Fibroblast of lung (primary cell): ENCODE measurements at regions not wholly inside any gene's neighbourhood (a gene's known extent, or its start where the extent isn't known, plus 50 kb on each side); places are given as distances from the start of the nearest gene placed in this dataset.

Experiments
- DNase-seq, 2 donors: peaks; one replicate each; pipeline versions ENCODE4 v3.0.0 to v3.0.0-alpha.2; 2010; ENCODE audit warnings: low read depth in 2 of 2
- H2AFZ ChIP-seq: 2 replicates; pipeline ENCODE4 v1.5.1; 2012; ENCODE audit warnings: low read length, control low read depth, inconsistent platforms
- H3K27ac ChIP-seq: 2 replicates; pipeline ENCODE4 v1.5.1; 2011; ENCODE audit warnings: low read length, control low read depth; ENCODE audit not compliant: insufficient read depth
- H3K27me3 ChIP-seq: 2 replicates; pipeline ENCODE4 v1.5.1; 2011; ENCODE audit warnings: mild to moderate bottlenecking, low read length; ENCODE audit not compliant: control insufficient read depth, insufficient read depth
- H3K36me3 ChIP-seq: 2 replicates; pipeline ENCODE4 v1.5.1; 2011; ENCODE audit warnings: low read length; ENCODE audit not compliant: control insufficient read depth, insufficient read depth
- H3K4me1 ChIP-seq: 2 replicates; pipeline ENCODE4 v1.5.1; 2011; ENCODE audit warnings: low read length; ENCODE audit not compliant: control insufficient read depth, insufficient read depth; ENCODE audit errors: extremely low read depth
- H3K4me2 ChIP-seq: 2 replicates; pipeline ENCODE4 v1.5.1; 2011; ENCODE audit warnings: low read length, control low read depth; ENCODE audit not compliant: insufficient read depth; ENCODE audit errors: extremely low read depth
- H3K4me3 ChIP-seq, 4 experiments: fragments of 200-600 bp in 1 of 4; sonication (generic) in 1 of 4; replicated peaks in 1 of 4; 2 replicates each; pipeline ENCODE4 v1.5.1; 2011 to 2016; ENCODE audit warnings: low read length in 4 of 4, low read depth in 3 of 4, mild to moderate bottlenecking in 3 of 4, control low read depth in 2 of 4, inconsistent platforms in 1 of 4, mixed read lengths in 1 of 4; ENCODE audit not compliant: insufficient read depth in 1 of 4; ENCODE audit errors: control extremely low read depth in 1 of 4
- H3K79me2 ChIP-seq: 2 replicates; pipeline ENCODE4 v1.5.1; 2012; ENCODE audit warnings: mild to moderate bottlenecking, low read length, inconsistent platforms; ENCODE audit not compliant: control insufficient read depth, insufficient read depth
- H3K9ac ChIP-seq: 2 replicates; pipeline ENCODE4 v1.5.1; 2011; ENCODE audit warnings: mild to moderate bottlenecking, low read length, control low read depth; ENCODE audit not compliant: insufficient read depth
- H3K9me3 ChIP-seq: 2 replicates; pipeline ENCODE4 v1.5.1; 2012; ENCODE audit warnings: low read depth, low read length; ENCODE audit not compliant: control insufficient read depth, insufficient read depth
- H4K20me1 ChIP-seq: 2 replicates; pipeline ENCODE4 v1.5.1; 2011; ENCODE audit warnings: low read length; ENCODE audit not compliant: control insufficient read depth, insufficient read depth; ENCODE audit errors: extremely low read depth
- CTCF ChIP-seq, 2 donors: IDR thresholded peaks in 1 of 2; conservative IDR thresholded peaks in 1 of 2; 1 replicate in 1 of 2; 2 replicates in 1 of 2; pipeline ENCODE4 v1.5.1; 2011 to 2012; ENCODE audit warnings: low read length in 2 of 2, control low read depth in 1 of 2, inconsistent platforms in 1 of 2, low read depth in 1 of 2, mild to moderate bottlenecking in 1 of 2
- EZH2 ChIP-seq: IDR thresholded peaks from 2 replicates; pipeline ENCODE4 v1.5.1; 2012; ENCODE audit warnings: low read length, control low read depth, mild to moderate bottlenecking; ENCODE audit errors: missing control alignments

DNA sequence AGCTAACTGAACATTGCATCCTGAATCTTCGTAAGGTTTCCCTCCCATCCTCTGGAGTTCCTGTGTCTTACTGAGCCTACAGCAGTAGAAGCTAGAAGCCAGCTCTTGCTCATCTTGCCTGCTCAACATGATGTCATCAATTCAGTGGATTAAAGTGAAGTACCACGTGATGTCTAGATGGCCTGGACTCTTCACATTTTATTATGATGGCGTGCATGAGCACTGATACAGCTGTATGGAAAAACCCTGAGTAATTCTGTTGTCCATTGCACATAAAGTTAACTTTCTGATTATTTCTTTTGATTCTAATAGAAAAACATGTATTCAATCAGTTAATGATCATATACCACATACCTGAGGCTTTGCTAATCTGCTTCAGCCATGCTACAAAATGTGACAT is 2387.7 kb upstream of the TENM3 start:
- peak in 1 of 2 donors; percentile 2 for DNase-seq
- no peaks in the 10 kb centered on the region for H3K36me3 ChIP-seq
- H3K79me2 ChIP-seq = no peaks in the 10 kb centered on the region

DNA sequence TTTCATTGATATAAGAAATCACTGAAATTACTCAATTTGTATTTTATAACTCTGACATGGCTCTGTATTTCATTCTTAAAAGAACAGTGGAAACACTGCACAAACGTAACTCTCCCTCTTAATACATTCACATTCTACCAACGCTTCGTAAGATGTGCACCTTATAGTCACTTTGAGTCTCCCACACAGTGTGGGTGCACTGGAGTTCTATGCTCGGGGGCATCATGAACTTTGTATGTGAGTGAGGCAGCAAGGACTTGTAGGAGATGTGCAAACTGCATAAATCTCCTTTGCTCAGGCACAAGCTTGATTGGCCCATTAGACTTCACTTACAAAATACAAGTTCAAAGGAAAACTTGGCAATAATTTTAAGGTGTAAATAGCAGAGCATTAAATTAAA is 2385.0 kb upstream of the TENM3 start:
- no peaks in the 10 kb centered on the region for H3K4me1 ChIP-seq
- no peaks in the 10 kb centered on the region for H4K20me1 ChIP-seq
- H3K27ac ChIP-seq = no peak overlapping the region
- H2AFZ ChIP-seq = no peak overlapping the region
- no peaks in the 10 kb centered on the region for H3K36me3 ChIP-seq
- no peaks in the 10 kb centered on the region for H3K27me3 ChIP-seq
- no peak for DNase-seq
- TF ChIP-seq EZH2 (no peak), CTCF (conservative IDR thresholded peaks at IDR 0.05 in 1 of 2, IDR thresholded peaks at IDR 0.05 in 1 of 2; ENCODE audit: low read depth in 1 of 2, low read length in 2 of 2) (no peak)
- H3K9me3 ChIP-seq = no peaks in the 10 kb centered on the region
- H3K4me3 ChIP-seq = no peak overlapping the region
- H3K79me2 ChIP-seq = no peaks in the 10 kb centered on the region
- no peak overlapping the region for H3K9ac ChIP-seq
- no peak overlapping the region for H3K4me2 ChIP-seq

More for the DNA sequence above, 2387.7 kb upstream of the TENM3 start:
- Histone ChIP-seq H3K4me2 (no peak overlapping the region), H3K4me1 (no peaks in the 10 kb centered on the region), H3K27ac (no peak overlapping the region), H3K9ac (no peak overlapping the region), H3K9me3 (no peaks in the 10 kb centered on the region), H3K27me3 (no peaks in the 10 kb centered on the region), H4K20me1 (no peaks in the 10 kb centered on the region), H3K4me3 (no peak overlapping the region), H2AFZ (no peak overlapping the region)
- TF ChIP-seq CTCF (conservative IDR thresholded peaks at IDR 0.05 in 1 of 2, IDR thresholded peaks at IDR 0.05 in 1 of 2; ENCODE audit: low read depth in 1 of 2, low read length in 2 of 2) (no peak), EZH2 (no peak)

DNA sequence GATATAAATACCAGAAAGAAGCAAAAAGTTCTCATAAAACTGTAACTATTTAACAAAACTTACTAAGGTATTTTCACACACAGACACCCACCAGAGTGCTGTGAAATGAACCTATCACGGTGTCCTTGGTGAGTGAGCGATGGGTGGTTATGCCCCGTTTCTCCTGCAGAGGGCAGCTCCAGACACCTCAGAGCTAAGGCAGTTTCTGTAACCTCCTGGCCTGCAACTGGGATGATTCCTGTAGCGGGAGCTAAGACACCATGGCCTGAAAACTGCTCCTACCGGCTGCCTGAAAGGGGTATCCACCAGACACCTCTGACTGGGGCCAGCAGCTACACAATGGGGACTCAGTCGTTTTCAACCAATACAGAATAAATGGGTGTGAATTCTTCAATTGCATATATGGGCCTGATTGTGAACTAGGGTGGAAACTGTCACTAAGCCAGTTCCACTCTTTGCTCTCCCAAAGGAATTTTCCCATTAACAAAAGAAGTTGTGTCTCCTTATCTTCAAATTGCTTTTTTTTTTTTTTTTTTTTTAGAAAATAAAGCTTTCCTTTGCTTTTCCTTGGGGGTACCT is 2375.8 kb upstream of the TENM3 start:
- Histone ChIP-seq H3K9ac (no peak overlapping the region), H3K9me3 (no peaks in the 10 kb centered on the region), H4K20me1 (no peaks in the 10 kb centered on the region), H2AFZ (no peak overlapping the region), H3K79me2 (no peaks in the 10 kb centered on the region), H3K27me3 (no peaks in the 10 kb centered on the region), H3K36me3 (no peaks in the 10 kb centered on the region), H3K4me1 (no peaks in the 10 kb centered on the region), H3K27ac (no peak overlapping the region), H3K4me3 (no peak overlapping the region), H3K4me2 (no peak overlapping the region)
- peak in 1 of 2 donors; percentile 87 for TF ChIP-seq CTCF (conservative IDR thresholded peaks at IDR 0.05 in 1 of 2, IDR thresholded peaks at IDR 0.05 in 1 of 2; ENCODE audit: low read depth in 1 of 2, low read length in 2 of 2)
- TF ChIP-seq EZH2 = no peak
- peak; percentile 23 to 70 for DNase-seq
